ENCODE measurements at regions not wholly inside any gene's neighbourhood (a gene's known extent, or its start where the extent isn't known, plus 50 kb on each side); places are given as distances from the start of the nearest gene placed in this dataset.

GRCh38 chr1:101332633-101333032 lies 95.8 kb downstream of the S1PR1 start:
- no peak for TF ChIP-seq POLR2A (IDR thresholded peaks at IDR 0.05; ENCODE audit: control extremely low read depth in 1 of 2, low read depth in 2 of 2, low read length in 2 of 2)
- no peak for TF ChIP-seq USF2 (IDR thresholded peaks at IDR 0.05; ENCODE audit: low read length)
- no peak for TF ChIP-seq CTCF (IDR thresholded peaks at IDR 0.05; ENCODE audit: control extremely low read depth in 1 of 3, insufficient read depth in 1 of 3, low read depth in 1 of 3, low read length in 3 of 3)
- TF ChIP-seq RAD21 (IDR thresholded peaks at IDR 0.05 in 1 of 2, conservative IDR thresholded peaks at IDR 0.05 in 1 of 2; ENCODE audit: low read depth in 2 of 2, low read length in 2 of 2): no peak
- no peak for TF ChIP-seq EP300 (IDR thresholded peaks at IDR 0.05; ENCODE audit: borderline replicate concordance in 1 of 2, low read depth in 2 of 2, low read length in 2 of 2)
- no peak for TF ChIP-seq SUZ12 (IDR thresholded peaks at IDR 0.05; ENCODE audit: low read length)
- no peak for TF ChIP-seq EZH2 (IDR thresholded peaks at IDR 0.05; ENCODE audit: low read depth, low read length, severe bottlenecking)
